ENCODE measurements at regions not wholly inside any gene's neighbourhood (a gene's known extent, or its start where the extent isn't known, plus 50 kb on each side); places are given as distances from the start of the nearest gene placed in this dataset.

GRCh38 chr13:44022196-44022595 is 142.5 kb downstream of the LACC1 start:
- DNase-seq (ENCODE audit: low read depth), result no peak

- no peak for DNase-seq (ENCODE audit: low read depth)
Observed at GRCh38 chr13:44024167-44024845, 144.6 kb downstream of the LACC1 start.

- no peak for DNase-seq (ENCODE audit: low read depth)
Observed at GRCh38 chr13:44024846-44025195, 145.1 kb downstream of the LACC1 start.

GRCh38 chr13:44026194-44026593 is 146.5 kb downstream of the LACC1 start:
- DNase-seq (ENCODE audit: low read depth), result no peak

GRCh38 chr13:44028734-44029133 is 149.0 kb downstream of the LACC1 start:
- DNase-seq (ENCODE audit: low read depth), result no peak

- no peak for DNase-seq (ENCODE audit: low read depth)
Observed at GRCh38 chr13:44030615-44031014, 150.9 kb downstream of the LACC1 start.

- no peak for DNase-seq (ENCODE audit: low read depth)
Observed at GRCh38 chr13:44031555-44031954, 151.9 kb downstream of the LACC1 start.

- DNase-seq (ENCODE audit: low read depth), result no peak
Observed at GRCh38 chr13:44032802-44033201, 153.1 kb downstream of the LACC1 start.

GRCh38 chr13:44035400-44035799 is 155.7 kb downstream of the LACC1 start:
- DNase-seq (ENCODE audit: low read depth), result no peak

- DNase-seq (ENCODE audit: low read depth), result no peak
Observed at GRCh38 chr13:44040070-44040817, 160.5 kb downstream of the LACC1 start.

- no peak for DNase-seq (ENCODE audit: low read depth)
Observed at GRCh38 chr13:44040818-44041100, 161.1 kb downstream of the LACC1 start.

GRCh38 chr13:44044547-44045179 is 165.0 kb downstream of the LACC1 start:
- DNase-seq (ENCODE audit: low read depth), result no peak

GRCh38 chr13:44045180-44045562 is 165.5 kb downstream of the LACC1 start:
- no peak for DNase-seq (ENCODE audit: low read depth)

GRCh38 chr13:44046428-44046827 is 166.7 kb downstream of the LACC1 start:
- no peak for DNase-seq (ENCODE audit: low read depth)

- no peak for DNase-seq (ENCODE audit: low read depth)
Observed at GRCh38 chr13:44048326-44048725, 168.6 kb downstream of the LACC1 start.

GRCh38 chr13:44049081-44049945 is 169.6 kb downstream of the LACC1 start:
- DNase-seq (ENCODE audit: low read depth), result no peak

- no peak for DNase-seq (ENCODE audit: low read depth)
Observed at GRCh38 chr13:44050450-44051063, 170.9 kb downstream of the LACC1 start.

GRCh38 chr13:44051405-44051804 is 171.7 kb downstream of the LACC1 start:
- DNase-seq (ENCODE audit: low read depth), result no peak

- DNase-seq (ENCODE audit: low read depth), result no peak
Observed at GRCh38 chr13:44051918-44052675, 172.4 kb downstream of the LACC1 start.

- DNase-seq (ENCODE audit: low read depth), result no peak
Observed at GRCh38 chr13:44052780-44053184, 173.1 kb downstream of the LACC1 start.

- no peak for DNase-seq (ENCODE audit: low read depth)
Observed at GRCh38 chr13:44053208-44053607, 173.5 kb downstream of the LACC1 start.
